OCI-LY3 (cell line): ENCODE measurements at regions not wholly inside any gene's neighbourhood (a gene's known extent, or its start where the extent isn't known, plus 50 kb on each side); places are given as distances from the start of the nearest gene placed in this dataset.

Source experiments
- H2AFZ ChIP-seq: fragments of 200-600, 300-600 bp; shearing (Covaris generic); 2 replicates; pipeline ENCODE4 v1.6.0; 2014; ENCODE audit warnings: antibody characterized with exemption, low read depth, low read length
- H3K27ac ChIP-seq: fragments of 200-600, 300-600 bp; sonication (generic); 2 replicates; pipeline ENCODE4 v1.5.1; 2014; ENCODE audit warnings: mild to moderate bottlenecking, low read length, moderate library complexity, mixed read lengths
- H3K27me3 ChIP-seq: fragments of 200-600, 300-600 bp; sonication (generic); 2 replicates; pipeline ENCODE4 v1.6.1; 2014; ENCODE audit warnings: low read depth, low read length, mixed read lengths
- H3K36me3 ChIP-seq: fragments of 200-600, 300-600 bp; sonication (generic); replicated peaks from 2 replicates; pipeline ENCODE3; 2014; ENCODE audit warnings: low read depth, low read length, mixed read lengths
- H3K4me1 ChIP-seq: fragments of 300-600, 200-600 bp; sonication (generic); 2 replicates; pipeline ENCODE4 v1.6.1; 2014; ENCODE audit warnings: low read length, mixed read lengths
- H3K4me2 ChIP-seq: fragments of 200-600, 300-600 bp; sonication (generic); 2 replicates; pipeline ENCODE4 v1.6.1; 2014; ENCODE audit warnings: low read length, mixed read lengths
- H3K4me3 ChIP-seq: fragments of 300-600, 200-600 bp; sonication (generic); 2 replicates; pipeline ENCODE4 v1.5.1; 2014; ENCODE audit warnings: antibody characterized with exemption, mild to moderate bottlenecking, low read length, moderate library complexity
- H3K79me2 ChIP-seq: fragments of 300-600, 200-600 bp; shearing (Covaris generic); 2 replicates; pipeline ENCODE4 v1.6.1; 2014; ENCODE audit warnings: mild to moderate bottlenecking, low read length, mixed read lengths
- H3K9ac ChIP-seq: fragments of 300-600, 200-600 bp; shearing (Covaris generic); 2 replicates; pipeline ENCODE4 v1.6.0; 2014; ENCODE audit warnings: mild to moderate bottlenecking, low read length, moderate library complexity
- H3K9me3 ChIP-seq: fragments of 200-600, 300-600 bp; shearing (Covaris generic); 2 replicates; pipeline ENCODE4 v1.6.1; 2014; ENCODE audit warnings: low read length, mixed read lengths; ENCODE audit not compliant: insufficient read depth
- H4K20me1 ChIP-seq: fragments of 200-600, 300-600 bp; sonication (generic); 2 replicates; pipeline ENCODE4 v1.6.1; 2016; ENCODE audit warnings: low read length, mixed read lengths; ENCODE audit not compliant: insufficient read depth
- CTCF ChIP-seq: fragments of 200-600, 300-600 bp; sonication (generic); IDR thresholded peaks from 2 replicates; pipeline ENCODE4 v1.5.1; 2014; ENCODE audit warnings: antibody characterized with exemption, low read length, low read depth
- EZH2phosphoT487 ChIP-seq: fragments of 200-600 bp; shearing (Covaris generic); IDR thresholded peaks from 2 replicates; pipeline ENCODE4 v1.6.1; 2018; ENCODE audit warnings: antibody characterized with exemption, mixed run types, low read depth

GRCh38 chr10:1961989-1962388, 224.7 kb upstream of the ADARB2 start:
- H3K9me3 ChIP-seq, result no peaks in the 10 kb centered on the region
- H2AFZ ChIP-seq, result no peak overlapping the region
- H3K9ac ChIP-seq, result no peak overlapping the region
- H4K20me1 ChIP-seq, result no peaks in the 10 kb centered on the region
- no peaks in the 10 kb centered on the region for H3K79me2 ChIP-seq
- H3K4me1 ChIP-seq, result no peaks in the 10 kb centered on the region
- no peaks in the 10 kb centered on the region for H3K36me3 ChIP-seq
- no peak overlapping the region for H3K27ac ChIP-seq
- H3K4me2 ChIP-seq, result no peak overlapping the region
- no peak overlapping the region for H3K4me3 ChIP-seq
- H3K27me3 ChIP-seq, result no peaks in the 10 kb centered on the region
- TF ChIP-seq EZH2phosphoT487 (no peak), CTCF (no peak)

GRCh38 chr10:1960982-1961381, 223.7 kb upstream of the ADARB2 start:
- Histone ChIP-seq H3K4me1 (no peaks in the 10 kb centered on the region), H3K4me3 (no peak overlapping the region), H3K27ac (no peak overlapping the region), H3K79me2 (no peaks in the 10 kb centered on the region), H3K9me3 (no peaks in the 10 kb centered on the region), H2AFZ (no peak overlapping the region), H3K36me3 (no peaks in the 10 kb centered on the region), H3K9ac (no peak overlapping the region), H4K20me1 (no peaks in the 10 kb centered on the region), H3K4me2 (no peak overlapping the region), H3K27me3 (no peaks in the 10 kb centered on the region)
- TF ChIP-seq EZH2phosphoT487 (no peak), CTCF (no peak)

DNA sequence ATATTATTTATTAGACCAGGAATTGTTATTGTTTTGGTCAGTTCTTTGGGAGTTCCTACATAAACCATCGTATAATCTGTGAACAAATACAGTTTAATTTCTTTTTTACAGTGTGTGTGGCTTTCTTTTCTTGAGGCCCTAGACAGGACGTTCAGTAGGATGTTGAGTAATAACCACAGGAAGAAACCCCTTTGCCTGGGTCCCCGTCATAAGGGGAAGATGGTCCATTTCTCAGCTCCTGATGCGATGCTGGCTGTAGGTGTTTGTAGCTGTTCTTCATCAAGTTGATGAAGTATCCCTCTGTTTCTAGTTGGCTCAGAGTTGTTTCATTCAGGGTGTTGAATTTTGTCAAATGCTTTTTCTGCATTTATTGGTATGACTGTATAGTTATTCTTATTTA, 219.7 kb upstream of the ADARB2 start:
- no peak overlapping the region for H3K9ac ChIP-seq
- H2AFZ ChIP-seq, result no peak overlapping the region
- H3K4me2 ChIP-seq, result no peak overlapping the region
- no peaks in the 10 kb centered on the region for H3K27me3 ChIP-seq
- H3K4me1 ChIP-seq, result no peaks in the 10 kb centered on the region
- H3K9me3 ChIP-seq, result no peaks in the 10 kb centered on the region
- no peak overlapping the region for H3K27ac ChIP-seq
- H3K36me3 ChIP-seq, result no peaks in the 10 kb centered on the region
- TF ChIP-seq EZH2phosphoT487 (no peak), CTCF (no peak)
- H3K79me2 ChIP-seq, result no peaks in the 10 kb centered on the region
- H3K4me3 ChIP-seq, result no peak overlapping the region
- no peaks in the 10 kb centered on the region for H4K20me1 ChIP-seq

GRCh38 chr10:1954300-1954699, 217.0 kb upstream of the ADARB2 start:
- H3K79me2 ChIP-seq, result no peaks in the 10 kb centered on the region
- H3K9ac ChIP-seq, result no peak overlapping the region
- no peaks in the 10 kb centered on the region for H4K20me1 ChIP-seq
- no peak overlapping the region for H3K4me2 ChIP-seq
- no peak overlapping the region for H3K27ac ChIP-seq
- no peak overlapping the region for H3K4me3 ChIP-seq
- no peaks in the 10 kb centered on the region for H3K27me3 ChIP-seq
- no peaks in the 10 kb centered on the region for H3K4me1 ChIP-seq
- no peaks in the 10 kb centered on the region for H3K36me3 ChIP-seq
- TF ChIP-seq CTCF, result no peak
- TF ChIP-seq EZH2phosphoT487, result no peak
- H3K9me3 ChIP-seq, result no peaks in the 10 kb centered on the region
- no peak overlapping the region for H2AFZ ChIP-seq
